ENCODE measurements at regions not wholly inside any gene's neighbourhood (a gene's known extent, or its start where the extent isn't known, plus 50 kb on each side); places are given as distances from the start of the nearest gene placed in this dataset.

- H3K9me3 Mint-ChIP-seq: peaks cover 10% of the 10 kb centered on the region
- no peaks in the 10 kb centered on the region for H3K4me1 Mint-ChIP-seq (ENCODE audit: low read depth)
- TF ChIP-seq CTCF (IDR thresholded peaks at IDR 0.05): no peak
- H3K4me3 Mint-ChIP-seq: no peak overlapping the region
- no peak overlapping the region for H3K27ac Mint-ChIP-seq
- H3K27me3 Mint-ChIP-seq: peaks cover 2% of the 10 kb centered on the region
- intact Hi-C loops (cut with micrococcal nuclease): no loop called here
- ATAC-seq (no peak), DNase-seq (no peak)
- ChIA-PET CTCF (no interaction called here), POLR2A (no interaction called here)
- H3K36me3 Mint-ChIP-seq (ENCODE audit: low read depth): no peaks in the 10 kb centered on the region
Measured at GRCh38 chr1:184292101-184292500, 94.7 kb upstream of the C1orf21 start.

- H3K27me3 Mint-ChIP-seq: peaks cover 2% of the 10 kb centered on the region
- H3K4me1 Mint-ChIP-seq (ENCODE audit: low read depth): no peaks in the 10 kb centered on the region
- peaks cover 10% of the 10 kb centered on the region for H3K9me3 Mint-ChIP-seq
- H3K27ac Mint-ChIP-seq: no peak overlapping the region
- DNase-seq (no peak), ATAC-seq (no peak)
- ChIA-PET POLR2A (no interaction called here), CTCF (no interaction called here)
- H3K4me3 Mint-ChIP-seq: no peak overlapping the region
- no peak for TF ChIP-seq CTCF (IDR thresholded peaks at IDR 0.05)
- no peaks in the 10 kb centered on the region for H3K36me3 Mint-ChIP-seq (ENCODE audit: low read depth)
- intact Hi-C loops (cut with micrococcal nuclease): no loop called here
Measured at GRCh38 chr1:184294101-184294500, 92.7 kb upstream of the C1orf21 start.

GRCh38 chr1:184296466-184297243, 90.2 kb upstream of the C1orf21 start:
- H3K27ac Mint-ChIP-seq: no peak overlapping the region
- intact Hi-C loops (cut with micrococcal nuclease): no loop called here
- ChIA-PET POLR2A (interaction anchor here (0.9 kb wide), 1 partner anchor 12 kb away, joined by 3 read pairs; no protein-coding TSS in a partner anchor), CTCF (no interaction called here)
- no peak overlapping the region for H3K4me3 Mint-ChIP-seq
- ATAC-seq (no peak), DNase-seq (peak; percentile 7)
- H3K36me3 Mint-ChIP-seq (ENCODE audit: low read depth): no peaks in the 10 kb centered on the region
- peaks cover 2% of the 10 kb centered on the region for H3K27me3 Mint-ChIP-seq
- H3K4me1 Mint-ChIP-seq (ENCODE audit: low read depth): no peaks in the 10 kb centered on the region
- TF ChIP-seq CTCF (IDR thresholded peaks at IDR 0.05): no peak
- H3K9me3 Mint-ChIP-seq: no peaks in the 10 kb centered on the region

- Mint-ChIP-seq H3K36me3 (ENCODE audit: low read depth) (no peaks in the 10 kb centered on the region), H3K9me3 (no peaks in the 10 kb centered on the region)
- CTCF ChIA-PET: no interaction called here
Measured at GRCh38 chr1:184297244-184297750, 89.5 kb upstream of the C1orf21 start.

More at GRCh38 chr1:184297244-184297750, 89.5 kb upstream of the C1orf21 start:
- no peak for TF ChIP-seq CTCF (IDR thresholded peaks at IDR 0.05)
- ATAC-seq: no peak
- DNase-seq: no peak
- H3K27ac Mint-ChIP-seq: no peak overlapping the region
- H3K4me3 Mint-ChIP-seq: no peak overlapping the region
- no peaks in the 10 kb centered on the region for H3K4me1 Mint-ChIP-seq (ENCODE audit: low read depth)
- H3K27me3 Mint-ChIP-seq: no peaks in the 10 kb centered on the region
- POLR2A ChIA-PET: interaction anchor here (0.9 kb wide), 1 partner anchor 12 kb away, joined by 3 read pairs; no protein-coding TSS in a partner anchor
- intact Hi-C loops (cut with micrococcal nuclease): no loop called here
